T-helper 2 cell (primary cell): ENCODE measurements at regions not wholly inside any gene's neighbourhood (a gene's known extent, or its start where the extent isn't known, plus 50 kb on each side); places are given as distances from the start of the nearest gene placed in this dataset.
A peak's percentile ranks its signal among the peaks of the same experiment; 100 is the strongest.
"Not testable (repeated sequence)": the region's sequence is repeated elsewhere in the genome, so short reads cannot be mapped to it uniquely, and the experiment has no call there.

Experiments
- DNase-seq, 5 experiments: peaks; one replicate each; pipeline versions ENCODE4 v3.0.0 to v3.0.0-alpha.2; 2012 to 2022

GRCh38 chr1:196366-196765, 255.1 kb downstream of the OR4F29 start:
- not testable (repeated sequence) for DNase-seq

- DNase-seq: peak in 2 of 5 experiments; percentile 3 to 47
Observed at GRCh38 chr1:191296-192049, 260.0 kb downstream of the OR4F29 start.

- not testable (repeated sequence) for DNase-seq
Observed at GRCh38 chr1:190678-191077, 260.8 kb downstream of the OR4F29 start.

GRCh38 chr1:189915-190314, 261.6 kb downstream of the OR4F29 start:
- DNase-seq: not testable (repeated sequence)

GRCh38 chr1:189270-189669, 262.2 kb downstream of the OR4F29 start:
- DNase-seq: not testable (repeated sequence)

GRCh38 chr1:187298-187697, 264.2 kb downstream of the OR4F29 start:
- DNase-seq: not testable (repeated sequence)

GRCh38 chr1:186691-187131, 264.8 kb downstream of the OR4F29 start:
- DNase-seq: peak in 1 of 5 experiments; percentile 0

GRCh38 chr1:186223-186622, 265.3 kb downstream of the OR4F29 start:
- peak in 1 of 5 experiments; percentile 0 for DNase-seq

GRCh38 chr1:185526-185925, 266.0 kb downstream of the OR4F29 start:
- DNase-seq: peak in 1 of 5 experiments; percentile 2

- not testable (repeated sequence) for DNase-seq
Observed at GRCh38 chr1:184336-184686, 267.2 kb downstream of the OR4F29 start.

GRCh38 chr1:183620-184335, 267.7 kb downstream of the OR4F29 start:
- not testable (repeated sequence) for DNase-seq

- peak in 1 of 5 experiments; percentile 2 for DNase-seq
Observed at GRCh38 chr1:183081-183480, 268.4 kb downstream of the OR4F29 start.

- peak in 1 of 5 experiments; percentile 0 for DNase-seq
Observed at GRCh38 chr1:182631-183030, 268.8 kb downstream of the OR4F29 start.

- peak; percentile 28 to 81 (median 41) for DNase-seq
Observed at GRCh38 chr1:181247-182216, 269.9 kb downstream of the OR4F29 start.

- peak in 2 of 5 experiments; percentile 3 to 22 for DNase-seq
Observed at GRCh38 chr1:180749-181205, 270.7 kb downstream of the OR4F29 start.

GRCh38 chr1:138842-139241, 312.6 kb downstream of the OR4F29 start:
- DNase-seq: not testable (repeated sequence)

GRCh38 chr1:137664-138063, 313.8 kb downstream of the OR4F29 start:
- DNase-seq: not testable (repeated sequence)

GRCh38 chr1:136344-136932, 315.0 kb downstream of the OR4F29 start:
- not testable (repeated sequence) for DNase-seq

GRCh38 chr1:134936-135335, 316.5 kb downstream of the OR4F29 start:
- DNase-seq: not testable (repeated sequence)

- not testable (repeated sequence) for DNase-seq
Observed at GRCh38 chr1:118440-118839, 333.0 kb downstream of the OR4F29 start.

GRCh38 chr1:115534-115933, 335.9 kb downstream of the OR4F29 start:
- DNase-seq: not testable (repeated sequence)

GRCh38 chr1:104776-105175, 346.7 kb downstream of the OR4F29 start:
- not testable (repeated sequence) for DNase-seq
